ENCODE measurements at regions not wholly inside any gene's neighbourhood (a gene's known extent, or its start where the extent isn't known, plus 50 kb on each side); places are given as distances from the start of the nearest gene placed in this dataset.
"Not testable (repeated sequence)": the region's sequence is repeated elsewhere in the genome, so short reads cannot be mapped to it uniquely, and the experiment has no call there.

DNA sequence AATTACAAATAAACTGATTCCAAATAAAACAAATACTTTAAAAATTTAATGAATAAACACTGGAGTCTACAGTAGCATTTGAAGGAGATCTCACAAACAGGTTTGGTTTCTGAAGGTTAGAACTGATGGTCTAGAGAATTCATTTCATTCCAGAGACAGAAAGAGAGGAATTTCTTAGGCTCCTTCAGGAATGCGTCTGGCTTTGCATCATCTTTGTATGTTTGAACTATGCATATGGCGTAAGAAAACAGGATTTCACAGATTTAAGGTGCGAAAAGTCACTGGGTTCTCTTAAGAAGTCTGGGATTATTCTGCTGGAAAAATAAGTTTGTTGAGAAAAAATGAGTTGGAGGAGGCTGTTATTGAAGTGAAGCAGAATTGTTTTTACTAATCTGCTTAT, 139.9 kb upstream of the DUSP22 start:
- TF ChIP-seq CTCF (conservative IDR thresholded peaks at IDR 0.05); EZH2 (IDR thresholded peaks at IDR 0.05; ENCODE audit: low read depth): not testable (repeated sequence)

All from PC-9 (cell line).